ENCODE measurements at regions not wholly inside any gene's neighbourhood (a gene's known extent, or its start where the extent isn't known, plus 50 kb on each side); places are given as distances from the start of the nearest gene placed in this dataset.

DNA sequence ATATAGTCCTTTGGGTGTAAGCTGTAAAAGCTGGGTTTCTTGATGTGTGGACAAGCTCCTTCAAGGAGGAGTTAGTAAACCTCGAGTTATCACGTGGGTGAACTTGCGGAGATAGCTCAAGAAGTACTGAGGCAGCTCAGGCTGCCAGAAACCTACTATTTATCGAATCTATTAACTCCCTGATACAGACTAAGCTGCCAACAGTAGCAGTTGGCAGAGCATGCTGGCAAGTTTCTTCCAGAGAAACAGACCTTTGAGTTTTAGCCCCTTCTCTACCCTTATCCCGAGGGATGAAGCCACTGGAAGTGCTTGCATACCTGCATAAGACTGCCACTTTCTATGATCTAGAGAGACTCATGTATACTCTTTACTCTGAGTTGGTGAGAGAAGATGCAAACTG is 624.5 kb upstream of the USP24 start:
- DNase-seq = no peak

- no peak for DNase-seq
Observed at GRCh38 chr1:55839221-55839620, 624.1 kb upstream of the USP24 start.

DNA sequence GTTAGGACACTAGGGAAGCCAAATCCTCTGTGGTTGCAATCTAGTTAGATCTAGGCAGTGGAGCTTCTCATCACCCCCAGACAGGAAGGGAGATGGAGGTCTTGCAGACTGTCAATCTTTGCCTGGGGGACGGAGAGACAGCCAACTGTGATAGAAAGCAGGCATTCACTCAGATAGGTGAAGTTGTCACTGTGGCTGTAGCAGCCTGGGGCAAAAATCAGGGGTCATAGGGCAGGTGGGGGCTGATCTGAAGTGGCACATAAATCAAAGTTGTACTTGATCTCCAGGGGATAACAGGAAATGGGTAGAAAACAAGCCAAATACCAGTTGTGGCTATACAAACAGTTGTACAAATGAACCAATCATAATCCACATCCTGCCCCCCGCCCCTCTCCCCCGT is 620.9 kb upstream of the USP24 start:
- DNase-seq = peak in 1 of 2 experiments; percentile 7

DNA sequence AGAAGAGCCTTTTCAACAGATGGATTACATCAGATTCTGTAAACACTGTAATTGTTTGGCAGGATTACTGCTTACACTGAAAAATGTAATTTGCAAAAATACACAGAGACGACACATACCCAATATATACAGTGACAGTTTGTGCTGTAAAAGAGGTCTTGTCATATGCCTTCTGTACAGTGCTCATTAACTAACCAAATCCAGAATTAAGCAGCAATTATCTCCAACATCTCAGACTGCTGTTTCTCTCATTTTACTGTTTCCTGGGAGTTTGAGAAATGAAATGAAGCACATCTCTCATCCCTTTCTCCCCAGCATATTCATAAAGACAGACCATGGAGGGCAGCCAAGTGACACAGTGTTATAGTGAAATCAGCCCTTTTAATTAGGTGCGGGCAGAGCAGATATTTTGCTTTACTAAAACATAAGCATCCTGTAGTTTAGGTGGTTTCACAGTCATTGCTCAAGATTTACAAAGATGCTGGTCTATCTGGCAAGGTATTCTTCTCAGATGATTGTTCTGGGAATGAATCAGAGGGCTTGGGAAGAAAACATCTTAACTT is 618.4 kb upstream of the USP24 start:
- DNase-seq = peak in 1 of 2 experiments; percentile 37

- no peak for DNase-seq
Observed at GRCh38 chr1:55831759-55832158, 616.6 kb upstream of the USP24 start.

- DNase-seq = no peak
Observed at GRCh38 chr1:55828044-55828443, 612.9 kb upstream of the USP24 start.

DNA sequence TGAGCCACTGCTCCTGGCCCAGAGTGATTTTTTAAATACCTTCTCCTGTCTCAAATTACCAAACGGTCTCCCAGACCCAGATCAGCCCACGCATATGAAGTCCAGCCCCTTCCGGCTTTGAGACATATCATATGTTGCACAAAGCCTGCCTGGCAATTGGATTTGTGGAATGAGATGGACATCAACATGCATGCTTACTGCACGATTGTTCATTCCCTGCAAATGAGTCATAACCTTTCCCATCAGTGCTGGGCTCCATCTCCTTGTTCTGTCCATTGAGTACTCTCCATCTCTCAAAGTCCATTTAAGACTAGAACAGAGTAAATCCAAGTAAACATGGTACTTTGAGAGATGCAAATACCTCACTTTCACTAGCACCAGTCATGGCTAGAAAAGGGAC is 612.2 kb upstream of the USP24 start:
- DNase-seq = no peak

- DNase-seq = no peak
Observed at GRCh38 chr1:55826381-55827080, 611.4 kb upstream of the USP24 start.

DNA sequence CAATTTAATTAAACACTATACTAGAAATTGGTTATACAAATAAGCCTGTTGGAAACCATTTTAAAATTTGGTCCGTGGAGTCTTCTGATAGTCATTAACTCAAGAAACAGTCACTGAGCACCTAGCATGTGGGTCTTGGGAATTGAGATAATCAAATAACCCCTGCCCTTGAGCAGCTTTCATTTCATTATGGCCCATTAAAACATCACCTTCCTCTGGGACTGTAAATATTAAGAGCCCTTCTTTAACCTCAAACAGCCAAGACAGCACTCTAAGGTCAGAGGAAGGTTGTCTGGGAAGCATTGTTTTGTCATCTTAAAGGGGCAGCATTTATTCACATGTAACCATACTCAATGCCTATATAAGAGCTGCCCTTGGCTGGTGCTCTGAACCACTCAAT is 610.3 kb upstream of the USP24 start:
- no peak for DNase-seq

DNA sequence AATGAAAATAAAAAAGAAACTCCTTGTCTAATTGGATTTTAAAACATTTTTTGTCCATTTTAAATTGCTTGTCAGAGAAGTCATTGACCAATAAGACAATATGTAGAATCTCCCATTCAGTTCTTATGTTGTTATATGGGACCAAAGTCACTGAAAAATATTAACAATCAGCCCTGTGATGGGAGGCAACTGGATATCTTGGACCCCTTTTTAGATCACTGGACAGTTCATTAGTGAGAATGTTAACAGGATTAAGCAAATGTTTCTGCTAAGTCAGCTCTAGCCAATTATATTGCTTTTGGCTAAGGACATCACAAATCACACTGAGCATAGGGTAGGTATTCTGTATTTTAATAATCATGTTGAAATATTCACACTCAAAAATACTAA is 609.1 kb upstream of the USP24 start:
- no peak for DNase-seq

DNA sequence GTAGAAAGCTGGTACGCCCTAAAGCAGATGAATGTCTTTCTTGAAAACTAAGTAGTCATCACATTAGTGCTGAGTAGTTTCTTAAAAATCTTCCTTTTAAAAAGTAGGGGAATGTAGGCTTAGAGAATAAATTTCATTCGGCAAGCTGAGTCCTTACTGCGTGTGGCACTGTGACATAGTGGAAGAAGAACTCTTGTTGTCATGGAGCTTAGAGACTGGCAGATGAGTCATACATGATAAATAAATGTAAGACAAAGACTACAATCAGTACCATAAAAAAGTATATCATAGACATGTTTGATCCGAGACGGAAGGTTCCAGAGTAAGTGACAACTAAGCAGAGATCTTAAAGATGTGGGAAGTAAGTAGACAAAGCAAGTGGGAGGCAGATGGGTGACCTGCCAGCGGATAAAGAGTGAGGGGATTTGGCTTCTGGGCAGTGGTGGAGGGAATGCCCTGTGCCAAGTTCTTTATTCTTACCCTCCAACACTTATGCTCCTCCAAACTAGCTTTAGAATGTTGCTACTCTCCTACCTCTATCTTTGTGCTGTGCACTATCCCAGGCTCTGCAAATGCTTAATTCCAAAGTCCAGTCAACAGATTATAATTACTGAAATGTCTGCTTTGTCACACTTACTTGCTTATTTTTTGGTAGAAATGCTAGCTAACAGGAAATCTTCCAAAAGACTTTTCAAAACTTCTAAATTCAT is 608.5 kb upstream of the USP24 start:
- DNase-seq = no peak

DNA sequence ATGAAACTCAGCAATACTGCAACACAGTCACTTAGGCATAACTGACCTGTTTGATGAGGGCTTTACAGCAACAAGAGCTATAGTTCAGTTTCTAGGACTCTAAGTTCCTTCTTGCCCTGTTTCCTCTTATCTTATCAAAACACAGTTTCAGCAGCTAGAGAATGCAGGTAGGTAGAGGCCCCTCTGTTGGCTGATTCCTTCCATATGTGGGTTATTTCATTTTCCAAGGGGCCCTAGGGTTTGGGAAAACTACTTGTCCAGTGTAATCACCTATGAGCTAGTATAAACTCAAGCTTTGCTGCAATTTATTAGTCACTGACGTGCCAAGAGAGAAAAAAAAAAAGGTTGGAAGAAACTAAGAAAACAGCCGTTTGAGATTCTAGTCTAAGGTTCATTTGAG is 607.7 kb upstream of the USP24 start:
- no peak for DNase-seq

- DNase-seq = no peak
Observed at GRCh38 chr1:55821234-55821633, 606.1 kb upstream of the USP24 start.

- peak; percentile 6 to 67 for DNase-seq
Observed at GRCh38 chr1:55820501-55820900, 605.3 kb upstream of the USP24 start.

DNA sequence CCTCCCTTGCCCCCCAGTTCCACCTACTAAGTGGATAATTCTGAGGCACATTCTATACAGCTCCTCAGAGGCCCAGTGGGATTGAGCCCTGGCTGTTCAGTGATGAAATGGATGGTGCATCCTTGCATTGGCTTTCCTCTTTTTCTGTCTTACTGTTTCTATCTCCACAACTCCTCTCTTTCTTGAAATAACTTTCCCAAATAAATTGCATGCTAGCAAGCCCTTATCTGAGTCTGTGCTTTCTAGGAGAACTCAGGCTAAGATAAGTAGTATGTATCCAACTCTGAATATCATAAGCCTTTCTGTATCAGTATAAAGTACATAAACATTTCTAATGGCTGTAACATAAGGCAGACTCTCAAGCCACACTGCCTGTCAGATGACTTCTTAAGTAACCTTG is 603.8 kb upstream of the USP24 start:
- no peak for DNase-seq

- no peak for DNase-seq
Observed at GRCh38 chr1:55816456-55817426, 601.6 kb upstream of the USP24 start.

DNA sequence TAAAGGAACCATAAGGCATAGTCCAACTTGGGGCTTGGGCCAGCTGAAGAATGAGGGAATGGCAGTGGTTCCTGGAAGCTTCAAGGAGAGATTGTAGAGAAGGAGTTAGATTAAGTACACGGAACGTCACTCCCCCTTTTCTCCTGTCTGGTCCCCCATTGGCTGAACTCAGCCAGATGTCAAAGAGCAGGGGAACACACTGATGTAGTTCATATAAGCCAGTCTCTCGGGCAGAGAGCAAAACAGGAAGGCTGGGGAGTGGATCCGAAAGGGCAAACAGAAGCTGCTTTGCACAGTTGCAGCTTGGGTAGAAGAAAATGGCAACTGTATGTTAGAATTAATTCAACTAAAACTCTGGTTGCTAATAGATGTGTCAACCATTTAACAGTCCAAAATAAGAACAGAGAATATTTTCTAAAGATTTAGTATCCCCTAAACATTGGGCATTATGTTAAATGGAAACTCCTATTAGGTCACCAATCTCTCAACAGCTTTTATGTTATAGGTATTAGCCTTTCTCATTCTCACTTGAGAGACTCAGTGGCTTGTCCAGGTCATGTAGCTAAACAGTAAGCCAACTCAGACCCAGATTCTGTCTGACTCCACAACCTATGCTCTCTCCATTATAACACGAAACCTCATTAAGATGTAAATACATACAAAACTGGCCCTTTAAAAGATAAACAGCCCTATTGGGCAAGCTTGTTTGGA is 600.7 kb upstream of the USP24 start:
- no peak for DNase-seq

DNA sequence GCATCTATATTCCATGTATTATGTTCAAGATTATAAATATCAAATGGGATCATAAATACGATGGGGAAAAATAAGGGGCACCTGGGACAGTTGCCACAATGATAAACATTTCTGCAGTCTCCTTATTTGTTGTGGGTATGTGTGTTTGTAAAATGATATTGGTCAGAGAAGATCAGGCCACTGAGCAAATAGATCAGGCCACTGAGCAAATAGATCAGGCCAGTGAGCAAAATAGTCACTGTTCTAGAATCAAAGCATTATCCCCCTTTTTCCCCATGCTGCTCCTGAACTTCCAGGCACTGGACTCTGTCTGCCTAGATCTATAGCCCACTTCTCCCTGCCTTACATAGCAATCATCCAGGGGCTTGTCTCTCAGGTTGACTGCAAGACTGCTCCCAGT is 599.8 kb upstream of the USP24 start:
- no peak for DNase-seq

DNA sequence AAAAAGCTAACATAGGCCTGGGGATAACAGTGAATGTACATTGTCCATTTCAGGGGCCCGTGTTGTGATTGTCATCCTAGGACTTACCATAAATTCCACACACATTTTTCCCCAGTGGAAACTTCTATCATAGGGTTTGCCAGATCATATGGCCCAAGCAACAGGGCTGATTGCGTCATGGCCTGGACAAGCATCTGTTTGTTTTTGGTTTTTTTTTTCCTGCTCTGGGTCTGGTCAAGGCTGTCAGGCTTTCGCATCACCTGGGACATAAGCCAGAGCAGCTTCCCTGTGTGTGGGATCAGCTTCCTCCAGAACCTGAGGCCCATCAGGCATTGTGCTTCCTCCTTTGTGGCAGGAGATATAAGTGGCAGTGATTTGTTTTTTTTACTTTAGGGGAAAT is 598.5 kb upstream of the USP24 start:
- DNase-seq = no peak

DNA sequence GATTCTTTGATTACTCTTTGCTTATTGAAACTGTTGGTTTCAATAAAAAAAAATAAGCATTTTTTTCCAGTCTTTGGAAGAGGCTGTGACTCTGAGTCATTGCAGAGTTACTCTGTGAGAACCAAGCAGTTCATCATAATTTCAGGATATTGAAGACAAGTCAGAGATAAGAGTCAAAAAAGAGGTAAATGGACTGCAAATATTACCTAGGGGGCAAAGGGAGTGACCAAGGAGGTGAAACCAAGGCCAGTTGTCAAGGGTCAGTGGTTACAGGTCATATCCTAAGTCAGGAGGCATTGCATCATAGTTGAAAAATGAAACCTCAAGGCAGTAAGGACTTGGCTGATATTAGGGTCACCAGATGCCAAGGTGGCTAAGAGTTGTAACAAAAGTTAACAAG is 597.1 kb upstream of the USP24 start:
- DNase-seq = no peak

- no peak for DNase-seq
Observed at GRCh38 chr1:55808263-55808662, 593.1 kb upstream of the USP24 start.

GRCh38 chr1:55803429-55803828 is 588.3 kb upstream of the USP24 start:
- DNase-seq = no peak

- no peak for DNase-seq
Observed at GRCh38 chr1:55801481-55801880, 586.3 kb upstream of the USP24 start.

Data from NCI-H2081 (cell line).